Heart left ventricle (tissue), 16 donors: ENCODE measurements at regions not wholly inside any gene's neighbourhood (a gene's known extent, or its start where the extent isn't known, plus 50 kb on each side); places are given as distances from the start of the nearest gene placed in this dataset.
A peak's percentile ranks its signal among the peaks of the same experiment; 100 is the strongest.

Experiments used
- ATAC-seq, 4 donors: fragments of 200-7000 bp; cut with Tn5 transposase; one replicate each; pipeline ENCODE4 v1.9.1; 2020 to 2022; ENCODE audit warnings: moderate library complexity in 4 of 4, mild to moderate bottlenecking in 3 of 4, moderate number of reproducible peaks in 1 of 4
- DNase-seq, 5 donors: peaks; one replicate each; pipeline ENCODE4 v3.0.0-alpha.2; 2020
- H3K27ac ChIP-seq, 12 donors: fragments of 200-600 bp; sonication (generic) in 4 of 12; one replicate each; pipeline versions ENCODE4 v1.5.0 to v1.8.0; 2016 to 2022; ENCODE audit warnings: mild to moderate bottlenecking in 2 of 12
- H3K27me3 ChIP-seq, 9 donors: fragments of 200-600 bp; sonication (generic) in 2 of 9; one replicate each; pipeline versions ENCODE4 v1.5.1 to v1.8.0; 2016 to 2022; ENCODE audit warnings: mild to moderate bottlenecking in 3 of 9
- H3K36me3 ChIP-seq, 9 donors: fragments of 200-600 bp; sonication (generic) in 2 of 9; one replicate each; pipeline versions ENCODE4 v1.5.0 to v1.8.0; 2018 to 2022; ENCODE audit warnings: mild to moderate bottlenecking in 2 of 9
- H3K4me1 ChIP-seq, 12 donors: fragments of 200-600 bp; sonication (generic) in 4 of 12; one replicate each; pipeline versions ENCODE4 v1.5.0 to v1.8.0; 2016 to 2022; ENCODE audit warnings: mild to moderate bottlenecking in 3 of 12
- H3K4me3 ChIP-seq, 12 donors: fragments of 200-600 bp; sonication (generic) in 4 of 12; one replicate each; pipeline versions ENCODE4 v1.5.0 to v1.8.0; 2017 to 2022; ENCODE audit warnings: mild to moderate bottlenecking in 9 of 12, moderate library complexity in 4 of 12
- H3K9me3 ChIP-seq, 12 donors: fragments of 200-600 bp; sonication (generic) in 4 of 12; one replicate each; pipeline versions ENCODE4 v1.5.0 to v1.8.0; 2016 to 2022; ENCODE audit warnings: mild to moderate bottlenecking in 1 of 12
- CTCF ChIP-seq, 12 donors: fragments of 200-600 bp; sonication (generic) in 4 of 12; IDR thresholded peaks; one replicate each; pipeline versions ENCODE4 v1.5.0 to v1.8.0; 2018 to 2022; ENCODE audit warnings: antibody characterized with exemption in 12 of 12, mild to moderate bottlenecking in 5 of 12
- POLR2A ChIP-seq, 2 donors: fragments of 450-650 bp; IDR thresholded peaks; one replicate each; pipeline ENCODE4 v1.6.1; 2017; ENCODE audit warnings: antibody characterized with exemption in 2 of 2, mild to moderate bottlenecking in 2 of 2, moderate library complexity in 2 of 2
- WGBS, 4 donors: extraction: QIAGEN DNeasy Blood & Tissue Kit in 2 of 4; methylation state at CpG; one replicate each; pipeline versions ENCODE4 v1.1.5 to v1.1.7; 2013 to 2018; 5-methylcytosine and 5-hydroxymethylcytosine counted together
- intact Hi-C, 10 donors: fragments of 100-400 bp; cut with DNase I; formaldehyde crosslinking; loops; one replicate each; pipeline versions ENCODE4 v1.11.1 to v1.14.2; 2022
- donor health status: ischemic (EF 13 %, LVEDD 7.1; RV severe dilation, severe dysfunction).
- donor health status: healthy with polysubstance abuse.
- donor health status: DM: no; HTN: yes; CAD: no.
- donor health status: DM: no; HTN: no; CAD: no.
- donor health status: ischemic (EF 25% LVEDD 6.9; RV normal size, moderate dysfunction).
- donor health status: ischemic (EF 25% LVEDD 5.7; RV mildly dilated, moderate dysfunction).
- donor health status: healthy.
- donor health status: DM: yes; HTN: yes; CAD: no.
- donor health status: ischemic (EF 35%, LVEDD 5.7; RV mildly dilated, moderate dysfunction).
- donor health status: nonischemic (EF 11% LVEDD 7.7; RV severe dilation, severe dysfunction).
- donor health status: DM: yes; HTN: yes; CAD: no.
- donor health status: PGD.
- donor health status: ischemic (EF 29% LVEDD 5.4; RV normal size, mild dysfunction).
- donor health status: nonischemic (EF 23%, LVEDD 6.1; RV moderate dilation, normal function).

GRCh38 chr5:159762921-159763320, 153.4 kb upstream of the ADRA1B start:
- no peak for DNase-seq
- TF ChIP-seq POLR2A (IDR thresholded peaks at IDR 0.05) (no peak), CTCF (IDR thresholded peaks at IDR 0.05) (no peak)
- H3K9me3 ChIP-seq = no peaks in the 10 kb centered on the region
- no peaks in the 10 kb centered on the region for H3K36me3 ChIP-seq
- no peak overlapping the region for H3K4me3 ChIP-seq
- 48 to 66% (median 58%) methylated on average over 2 of the region's 2 CpGs for WGBS, 4 donors
- peaks cover 0 to 1% (median 0%) of the 10 kb centered on the region in 9 donors for H3K27me3 ChIP-seq
- H3K4me1 ChIP-seq = peaks cover 0 to 24% (median 6%) of the 10 kb centered on the region in 12 donors
- no peak overlapping the region for H3K27ac ChIP-seq
- ATAC-seq = no peak
- intact Hi-C loops = loop anchor here in 4 of 10 donors (10.0 kb wide), 3 partner anchors 158 to 318 kb away; no protein-coding TSS in a partner anchor

- Histone ChIP-seq H3K36me3 (no peaks in the 10 kb centered on the region), H3K27me3 (peaks cover 0 to 4% (median 0%) of the 10 kb centered on the region in 9 donors), H3K4me3 (no peak overlapping the region), H3K4me1 (peaks cover 0 to 24% (median 6%) of the 10 kb centered on the region in 12 donors), H3K27ac (peak overlapping the region in 1 of 12 donors; percentile 31), H3K9me3 (no peaks in the 10 kb centered on the region)
- WGBS, 4 donors = 67 to 71% (median 68%) methylated on average over 9 of the region's 9 CpGs
- ATAC-seq (peak in 3 of 4 donors; percentile 15 to 27 (median 24)), DNase-seq (no peak)
- TF ChIP-seq CTCF (IDR thresholded peaks at IDR 0.05) (no peak), POLR2A (IDR thresholded peaks at IDR 0.05) (no peak)
- intact Hi-C loops = loop anchor here in 4 of 10 donors (10.0 kb wide), 3 partner anchors 159 to 319 kb away; no protein-coding TSS in a partner anchor
Observed at GRCh38 chr5:159763562-159763961, 152.7 kb upstream of the ADRA1B start.

GRCh38 chr5:159764283-159765134, 151.8 kb upstream of the ADRA1B start:
- Histone ChIP-seq H3K36me3 (no peaks in the 10 kb centered on the region), H3K4me1 (peaks cover 0 to 24% (median 6%) of the 10 kb centered on the region in 12 donors), H3K27me3 (peaks cover 0 to 9% (median 0%) of the 10 kb centered on the region in 9 donors), H3K4me3 (no peak overlapping the region), H3K27ac (peak overlapping the region in 7 of 12 donors; percentile 5 to 49 (median 26)), H3K9me3 (no peaks in the 10 kb centered on the region)
- intact Hi-C loops = loop anchor here in 4 of 10 donors (10.0 kb wide), 3 partner anchors 160 to 320 kb away; no protein-coding TSS in a partner anchor
- TF ChIP-seq POLR2A (IDR thresholded peaks at IDR 0.05) = no peak
- no peak for TF ChIP-seq CTCF (IDR thresholded peaks at IDR 0.05)
- peak in 3 of 4 donors; percentile 75 to 81 (median 79) for ATAC-seq
- DNase-seq = peak in 4 of 5 donors; percentile 33 to 50 (median 35)
- 8 to 21% (median 14%) methylated on average over 7 of the region's 7 CpGs for WGBS, 4 donors

- H3K4me3 ChIP-seq = no peak overlapping the region
- DNase-seq = no peak
- peaks cover 0 to 24% (median 6%) of the 10 kb centered on the region in 12 donors for H3K4me1 ChIP-seq
- no peak for TF ChIP-seq POLR2A (IDR thresholded peaks at IDR 0.05)
- TF ChIP-seq CTCF (IDR thresholded peaks at IDR 0.05) = no peak
- peak overlapping the region in 6 of 12 donors; percentile 2 to 49 (median 26) for H3K27ac ChIP-seq
- WGBS, 4 donors = 53 to 71% (median 55%) methylated on average over 6 of the region's 6 CpGs
- no peak for ATAC-seq
- intact Hi-C loops = loop anchor here in 4 of 10 donors (10.0 kb wide), 3 partner anchors 160 to 320 kb away; no protein-coding TSS in a partner anchor
- H3K9me3 ChIP-seq = no peaks in the 10 kb centered on the region
- no peaks in the 10 kb centered on the region for H3K36me3 ChIP-seq
- H3K27me3 ChIP-seq = peaks cover 0 to 9% (median 0%) of the 10 kb centered on the region in 9 donors
Observed at GRCh38 chr5:159765135-159765433, 151.2 kb upstream of the ADRA1B start.
